CD4-positive, alpha-beta T cell treated with Interleukin-21 for 1 hour (primary cell): ENCODE measurements at regions not wholly inside any gene's neighbourhood (a gene's known extent, or its start where the extent isn't known, plus 50 kb on each side); places are given as distances from the start of the nearest gene placed in this dataset.
"Not testable (repeated sequence)": the region's sequence is repeated elsewhere in the genome, so short reads cannot be mapped to it uniquely, and the experiment has no call there.

Experiments used
- DNase-seq: peaks from one replicate; pipeline ENCODE4 v3.0.0-alpha.2; 2020

DNA sequence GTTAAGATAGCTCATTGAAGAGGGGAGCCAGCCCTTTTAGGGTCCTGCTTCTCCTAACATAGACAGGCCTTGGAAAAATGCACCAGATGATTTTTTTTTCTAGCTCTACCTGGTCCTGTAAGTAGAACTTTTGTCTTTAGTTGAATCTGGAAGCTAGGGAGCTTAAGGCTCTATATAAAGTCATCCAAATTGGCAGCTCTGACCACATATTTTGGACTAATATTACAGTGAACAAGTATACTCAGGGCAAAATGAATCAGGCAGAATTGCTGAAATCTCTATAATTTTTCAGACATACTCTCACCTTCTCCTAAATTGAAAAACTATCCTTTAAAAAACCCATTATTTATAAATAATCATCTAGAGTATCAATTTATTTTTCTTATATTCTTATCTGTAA is 375.6 kb downstream of the OSTF1 start:
- DNase-seq, result no peak

DNA sequence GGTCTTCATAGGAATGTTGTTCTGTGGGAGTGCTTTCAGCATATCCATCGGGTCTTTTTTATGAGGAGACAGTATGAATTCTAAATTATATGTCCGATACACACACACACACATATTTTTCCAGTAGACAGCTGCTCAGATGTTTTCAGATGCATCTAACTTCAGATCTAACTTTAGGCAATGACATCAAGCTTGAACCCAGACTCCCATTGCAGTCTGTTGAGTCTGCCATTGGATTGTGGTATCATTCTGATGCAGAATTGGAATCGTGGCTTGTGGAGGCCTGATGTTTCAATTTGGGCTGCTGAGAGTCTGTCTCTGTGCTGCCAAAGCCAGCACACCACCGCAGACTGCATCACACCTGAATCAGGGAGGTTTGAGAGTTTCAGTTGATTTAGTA is 376.4 kb downstream of the OSTF1 start:
- no peak for DNase-seq

DNA sequence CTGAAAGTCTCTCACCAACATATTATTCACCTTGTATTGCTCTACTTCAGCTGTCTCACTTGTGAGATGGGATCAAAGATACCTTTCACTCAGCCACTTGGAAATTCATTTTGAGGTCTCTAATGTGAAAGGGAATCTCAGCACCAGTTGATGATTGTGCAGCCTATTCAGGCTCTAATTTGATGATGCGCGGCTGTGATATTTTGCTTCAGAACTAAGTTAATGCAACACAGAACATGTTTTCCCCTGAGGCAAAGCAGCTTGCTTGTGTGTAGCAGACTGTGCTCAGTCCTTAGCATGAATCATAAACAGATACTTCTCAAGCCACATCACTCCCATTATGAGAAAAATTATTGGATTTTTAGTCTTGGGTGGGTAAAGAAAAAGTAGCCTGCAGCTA is 378.8 kb downstream of the OSTF1 start:
- no peak for DNase-seq

DNA sequence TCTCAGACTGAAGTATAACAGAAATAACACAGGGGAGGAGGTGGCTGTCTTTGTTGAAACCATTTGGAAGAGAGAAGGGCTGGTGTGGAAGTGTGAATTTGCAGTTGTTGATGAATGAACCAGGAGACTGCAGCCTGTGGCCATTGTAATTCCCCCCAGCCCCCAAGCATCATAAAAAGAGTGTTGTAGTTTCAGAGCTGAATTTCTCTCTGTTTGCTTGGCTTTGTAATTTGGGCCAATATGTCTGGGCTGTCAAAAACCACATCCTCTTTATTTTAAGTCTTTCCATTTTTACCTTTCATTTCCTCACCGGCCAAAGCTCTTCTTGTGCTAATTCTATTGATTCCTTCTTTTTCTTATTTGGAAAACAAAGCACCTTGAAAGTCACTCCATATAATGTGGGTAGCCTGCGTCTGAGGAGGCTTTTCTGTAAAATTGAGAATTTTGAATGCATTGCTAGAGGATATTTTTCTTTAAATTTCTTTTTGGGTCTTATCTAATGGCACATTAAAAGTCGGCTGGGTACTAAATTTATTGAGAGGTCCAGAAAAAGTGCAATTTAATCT is 383.3 kb downstream of the OSTF1 start:
- no peak for DNase-seq

DNA sequence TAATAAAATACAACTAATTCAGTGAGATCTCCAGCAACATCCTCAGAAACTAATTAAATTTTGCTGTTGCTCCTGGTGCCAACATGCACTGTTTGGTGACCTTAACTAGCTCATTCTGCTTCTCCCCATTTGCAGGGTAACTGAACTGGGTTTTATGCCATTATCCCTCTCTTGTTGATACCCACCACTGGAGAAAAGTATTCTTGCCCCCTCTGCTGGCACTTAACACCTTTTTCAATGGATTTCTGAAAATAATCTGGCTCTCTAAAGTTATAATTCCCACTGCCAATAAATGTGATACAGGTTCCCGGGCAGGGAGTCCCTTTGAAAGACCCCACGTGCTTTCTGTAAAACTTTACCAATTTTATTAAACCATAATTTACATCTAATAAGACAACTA is 394.3 kb downstream of the OSTF1 start:
- no peak for DNase-seq

DNA sequence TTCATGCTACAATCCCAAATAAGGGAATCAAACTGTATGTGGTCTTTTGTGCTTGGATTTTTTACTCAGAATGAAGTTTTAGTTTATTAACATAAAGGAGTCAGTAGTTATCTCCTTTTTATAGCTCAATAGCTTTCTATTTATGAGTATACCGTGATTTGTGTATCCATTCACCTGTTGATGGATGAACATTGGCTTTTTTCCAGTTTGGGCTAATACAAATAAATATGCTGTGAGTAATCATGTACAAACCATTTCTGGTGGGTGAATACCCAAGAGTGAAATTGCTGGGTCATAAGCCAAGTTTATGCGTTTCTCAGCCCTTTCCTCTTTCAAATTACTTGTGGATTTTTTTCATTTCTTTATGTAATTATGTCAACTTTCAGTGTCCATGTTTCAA is 395.3 kb downstream of the OSTF1 start:
- no peak for DNase-seq

DNA sequence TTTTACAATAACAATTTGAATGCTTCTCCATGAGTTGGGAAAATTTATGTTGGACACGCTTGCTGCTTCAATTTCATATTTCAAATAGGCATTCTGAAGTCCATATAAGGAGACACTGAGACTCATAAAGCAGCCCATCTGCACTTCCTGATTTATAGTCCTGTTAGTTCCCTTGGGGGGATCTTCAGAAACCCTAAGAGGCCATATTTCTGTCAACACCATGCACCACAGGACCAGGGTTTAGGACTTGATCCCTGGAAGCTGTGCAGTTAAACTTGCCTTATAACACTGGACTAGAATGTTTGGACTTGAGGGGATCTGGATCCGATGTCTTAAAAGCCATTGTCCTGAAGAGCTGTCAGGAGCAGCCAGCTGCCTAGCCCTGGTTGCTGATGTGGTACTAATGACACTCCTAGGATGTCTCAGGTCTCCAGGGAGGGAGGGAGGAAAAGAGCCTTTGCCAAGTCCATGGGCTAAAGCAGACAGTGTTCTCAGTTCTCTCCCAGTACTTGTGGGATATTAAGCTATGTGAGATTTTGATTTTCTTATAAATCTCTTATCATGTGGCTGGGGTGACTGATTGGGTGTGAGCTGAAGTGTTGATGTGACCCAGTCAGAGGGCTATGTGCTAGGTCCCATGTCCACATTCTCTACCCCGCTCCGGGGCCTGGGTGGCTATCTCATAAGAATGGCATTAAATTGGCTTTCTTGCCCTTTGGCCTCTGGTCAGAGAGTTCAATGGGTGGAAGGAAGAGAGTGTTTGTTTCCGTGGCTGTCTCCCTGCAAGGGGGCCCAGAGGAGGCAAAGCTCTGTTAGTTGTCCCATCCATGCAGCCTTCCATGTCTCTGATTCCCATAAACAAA is 399.8 kb downstream of the OSTF1 start:
- no peak for DNase-seq

DNA sequence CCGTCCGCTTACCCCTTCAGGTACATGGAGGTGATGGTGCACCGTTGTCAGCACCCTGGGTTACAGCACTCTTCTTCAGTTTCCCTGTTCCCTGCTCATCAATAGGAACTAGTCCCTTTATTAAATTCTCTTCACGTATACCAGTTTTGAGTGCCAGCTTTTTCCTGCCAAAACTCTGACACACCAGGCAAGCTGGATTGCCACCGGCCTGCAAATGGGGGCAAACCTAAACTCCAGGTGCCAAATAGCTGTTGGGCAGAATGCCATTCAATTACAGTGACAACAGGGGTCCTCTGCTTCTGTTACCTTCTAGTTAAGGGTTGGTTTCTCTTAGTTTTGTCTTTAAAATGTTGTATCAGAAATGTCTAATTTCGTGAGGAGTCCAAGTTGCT is 400.4 kb downstream of the OSTF1 start:
- DNase-seq, result no peak

DNA sequence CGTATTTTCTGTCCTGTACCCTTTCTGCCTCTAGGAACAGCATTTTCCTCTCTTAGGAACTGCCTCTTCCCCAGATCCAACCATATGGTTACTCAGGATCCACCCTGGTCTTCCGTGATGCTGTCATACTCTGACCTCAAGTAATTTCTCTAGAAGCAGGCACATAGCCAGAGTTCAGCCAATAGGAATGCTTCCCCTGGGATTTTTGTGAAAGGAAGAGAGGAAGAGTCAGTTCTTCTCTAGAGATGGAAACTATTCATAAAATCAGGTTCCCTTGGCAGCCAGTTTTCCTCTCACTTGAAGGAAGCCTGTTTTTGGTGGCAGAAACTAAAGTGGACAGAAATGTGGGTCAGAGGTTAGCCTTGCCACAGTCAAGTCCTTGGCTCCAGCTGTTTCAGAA is 400.1 kb upstream of the PCSK5 start:
- DNase-seq, result no peak

DNA sequence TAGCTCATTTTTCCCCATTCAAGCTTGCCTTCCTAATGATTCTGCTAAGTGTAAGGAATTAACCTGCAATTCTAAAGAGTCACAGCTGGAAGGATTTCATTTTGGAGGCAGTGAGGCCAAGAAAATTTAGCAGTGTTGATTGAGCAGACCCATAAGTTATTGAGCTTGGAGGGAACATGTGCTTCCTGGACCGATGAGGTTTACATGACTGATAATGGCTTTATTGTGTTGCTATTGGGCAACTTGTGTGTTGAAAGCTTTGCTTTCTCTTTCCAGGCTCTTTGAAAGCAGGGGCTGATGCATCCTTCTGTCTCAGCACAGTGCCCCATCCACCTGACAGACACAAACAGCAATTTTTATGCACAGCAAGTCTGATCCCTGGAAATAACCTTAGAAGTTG is 398.9 kb upstream of the PCSK5 start:
- no peak for DNase-seq

DNA sequence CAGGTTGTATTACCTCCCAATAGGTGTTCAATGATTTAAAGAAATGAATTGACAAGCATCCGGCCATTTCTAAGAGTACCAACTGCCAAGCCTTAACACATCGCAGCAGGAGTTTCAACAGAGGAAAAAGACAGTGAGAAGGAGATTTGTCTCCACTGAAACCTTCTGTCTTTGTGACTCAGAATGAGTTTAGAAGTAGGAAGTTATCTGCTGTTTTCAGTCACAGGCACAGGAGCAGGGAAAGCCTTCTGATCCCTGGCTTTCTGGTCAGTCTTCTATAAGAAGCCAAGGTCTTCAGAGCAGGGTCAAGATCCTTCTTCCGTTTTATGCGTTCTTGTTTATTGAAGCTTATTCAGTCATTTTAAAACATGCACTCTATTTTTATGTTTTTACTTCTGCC is 390.7 kb upstream of the PCSK5 start:
- no peak for DNase-seq

DNA sequence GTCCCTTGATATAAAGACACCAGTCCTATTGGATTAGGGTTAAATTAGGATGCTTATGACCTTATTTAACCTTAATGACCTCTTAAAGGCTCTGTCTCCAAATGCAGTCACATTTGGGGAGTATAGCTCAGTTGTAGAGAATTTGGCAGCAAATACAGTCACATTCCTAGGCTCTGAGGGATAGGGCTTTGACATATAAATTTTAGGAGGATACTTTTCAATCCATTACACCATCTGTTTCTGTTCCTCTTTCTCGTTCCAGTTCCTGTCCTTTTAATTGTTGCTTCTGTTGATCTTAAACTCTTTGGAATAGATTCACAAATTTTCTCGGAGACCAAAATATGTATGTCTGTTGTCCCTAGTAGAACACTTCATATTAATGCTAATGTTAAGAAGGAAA is 390.0 kb upstream of the PCSK5 start:
- DNase-seq, result no peak

DNA sequence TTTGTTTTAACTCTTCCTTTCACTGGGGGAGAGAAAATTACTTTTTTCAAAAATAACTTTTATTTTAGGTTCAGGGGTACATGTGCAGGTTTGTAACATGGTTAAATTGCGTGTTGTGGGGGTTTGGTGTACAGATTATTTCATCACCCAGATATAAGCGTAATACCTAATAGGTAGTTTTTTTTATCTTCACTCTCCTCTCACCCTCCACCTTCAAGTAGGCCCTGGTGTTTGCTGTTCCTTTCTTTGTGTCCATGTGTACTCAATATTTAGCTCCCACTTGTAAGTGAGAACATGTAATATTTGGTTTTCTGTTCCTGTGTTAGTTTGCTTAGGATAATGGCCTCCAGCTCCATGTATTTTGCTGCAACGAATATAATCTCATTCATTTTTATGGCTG is 389.5 kb upstream of the PCSK5 start:
- not testable (repeated sequence) for DNase-seq

DNA sequence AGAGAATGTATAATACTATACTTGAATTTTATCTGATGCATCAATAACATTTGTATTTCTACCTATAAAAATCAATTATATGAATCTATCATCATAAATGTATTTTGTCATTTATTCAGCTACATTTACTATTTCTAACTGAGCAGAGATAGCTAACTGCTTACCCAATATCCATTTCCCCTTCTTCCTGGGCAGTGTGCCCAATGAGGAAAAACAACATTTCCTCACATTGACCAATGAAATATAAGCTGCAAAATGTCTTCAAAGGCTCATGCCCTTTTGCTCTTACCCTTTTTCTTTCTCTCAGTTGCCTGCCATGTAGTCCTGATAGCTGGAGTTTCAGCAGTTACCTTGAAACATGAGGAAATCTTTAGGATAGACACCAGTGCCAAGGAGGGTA is 385.8 kb upstream of the PCSK5 start:
- no peak for DNase-seq

DNA sequence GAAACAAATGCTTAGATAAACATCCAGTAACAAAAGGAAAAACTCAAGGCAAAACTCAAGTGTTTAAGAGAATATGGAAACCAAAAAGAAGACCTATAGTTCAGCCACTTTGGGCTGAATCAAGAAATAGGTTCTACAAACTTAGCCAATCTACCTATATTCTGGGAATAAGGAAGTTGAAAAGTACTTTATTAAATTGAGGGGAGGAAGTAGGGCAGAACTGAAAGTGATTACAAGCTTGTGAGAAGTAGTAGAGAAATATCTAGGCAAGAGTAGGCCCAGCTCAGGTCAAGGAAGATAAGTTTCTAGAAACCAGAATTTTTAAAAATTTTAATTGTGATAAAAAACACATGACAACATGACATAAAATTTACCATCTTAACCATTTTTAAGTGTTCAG is 384.8 kb upstream of the PCSK5 start:
- no peak for DNase-seq

DNA sequence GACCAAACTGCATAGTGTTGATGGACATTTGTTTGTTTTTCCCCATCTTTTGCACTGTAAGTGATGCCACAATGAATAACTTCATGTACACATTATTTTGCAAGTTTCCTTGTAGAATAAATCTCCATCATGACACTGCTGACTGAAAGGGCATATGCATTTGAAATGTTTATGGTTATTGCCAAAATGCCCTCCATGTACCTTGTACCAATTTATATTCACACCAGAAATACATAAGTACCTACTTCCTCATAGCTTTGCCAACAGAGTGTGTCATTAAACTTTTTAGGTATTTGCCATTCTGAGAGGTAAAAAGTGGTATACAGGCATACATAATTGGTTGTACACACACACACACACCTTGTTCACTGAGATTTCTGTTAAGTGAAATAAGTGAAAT is 361.0 kb upstream of the PCSK5 start:
- no peak for DNase-seq

DNA sequence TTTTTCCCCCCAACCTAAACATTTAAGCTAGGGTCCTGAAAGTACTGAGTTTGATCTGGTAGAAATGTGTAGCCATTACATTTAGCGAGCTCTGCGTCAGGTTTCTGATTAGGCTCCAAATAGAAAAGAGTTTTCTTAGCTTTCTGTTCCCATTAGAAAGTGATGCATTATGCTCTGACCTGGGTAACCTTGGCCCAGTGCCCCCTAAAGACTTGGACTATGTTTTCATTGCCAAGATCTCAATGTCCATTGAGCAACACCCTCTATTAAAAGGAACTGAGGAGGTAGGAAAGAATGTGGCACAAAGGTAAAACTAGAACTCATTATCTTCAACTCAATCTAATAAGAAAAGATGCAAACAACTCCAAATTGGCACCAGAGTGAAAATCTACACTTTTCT is 358.9 kb upstream of the PCSK5 start:
- no peak for DNase-seq

DNA sequence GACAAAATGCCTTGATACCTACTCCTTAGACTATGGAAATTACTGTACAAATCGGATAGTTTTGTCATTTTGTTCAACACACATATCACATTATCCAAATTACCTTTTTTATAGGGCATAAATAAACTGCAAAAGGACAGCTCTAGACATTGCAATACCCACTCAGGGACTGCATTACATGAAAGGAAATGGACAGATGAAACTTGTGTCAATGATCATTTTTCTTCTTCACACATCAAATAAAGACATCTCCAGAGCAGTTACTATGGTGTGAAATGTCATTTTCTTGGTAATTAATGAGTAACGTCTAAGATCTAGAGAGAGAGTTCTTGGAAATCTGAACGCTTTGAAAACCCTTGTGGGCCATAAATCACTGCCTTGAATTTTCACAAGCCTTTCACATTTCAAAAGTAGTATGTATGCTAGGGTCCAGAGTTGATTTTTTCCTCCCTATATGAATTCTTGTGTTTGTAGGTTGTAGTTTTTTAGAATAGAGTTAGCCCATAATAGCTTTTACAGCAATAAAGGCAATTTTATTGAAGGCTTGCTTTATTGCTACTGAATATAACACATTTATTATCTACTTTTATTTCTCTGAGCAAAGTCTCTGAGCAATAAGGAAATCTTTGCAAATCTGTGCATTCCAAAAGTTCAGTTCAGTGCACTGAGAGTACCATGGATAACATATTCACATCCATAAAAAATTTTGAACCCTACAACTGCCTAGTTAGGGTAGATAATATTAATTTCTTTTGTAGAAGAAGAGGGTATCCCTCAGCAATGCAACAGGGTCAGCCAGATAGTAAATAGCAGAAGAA is 358.0 kb upstream of the PCSK5 start:
- DNase-seq, result no peak

DNA sequence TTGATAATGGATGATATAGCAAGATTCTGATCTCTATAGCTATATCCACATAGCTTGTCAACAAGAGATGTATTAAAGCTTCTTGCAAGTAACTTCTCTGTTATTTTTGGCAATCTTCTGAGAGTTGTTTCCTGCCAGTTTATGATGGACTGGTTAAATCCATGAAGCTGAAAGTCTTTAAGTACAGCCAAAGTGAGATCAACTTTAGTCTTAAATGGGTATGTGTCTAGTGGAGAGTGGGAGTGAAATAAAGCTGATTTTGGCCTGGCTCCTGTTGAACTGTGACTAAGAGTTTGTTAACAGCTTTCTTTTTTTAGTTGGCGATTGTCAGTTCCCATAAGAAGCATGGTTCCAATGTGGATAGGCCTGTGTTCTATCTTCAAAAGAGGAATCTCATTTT is 350.9 kb upstream of the PCSK5 start:
- DNase-seq, result no peak

DNA sequence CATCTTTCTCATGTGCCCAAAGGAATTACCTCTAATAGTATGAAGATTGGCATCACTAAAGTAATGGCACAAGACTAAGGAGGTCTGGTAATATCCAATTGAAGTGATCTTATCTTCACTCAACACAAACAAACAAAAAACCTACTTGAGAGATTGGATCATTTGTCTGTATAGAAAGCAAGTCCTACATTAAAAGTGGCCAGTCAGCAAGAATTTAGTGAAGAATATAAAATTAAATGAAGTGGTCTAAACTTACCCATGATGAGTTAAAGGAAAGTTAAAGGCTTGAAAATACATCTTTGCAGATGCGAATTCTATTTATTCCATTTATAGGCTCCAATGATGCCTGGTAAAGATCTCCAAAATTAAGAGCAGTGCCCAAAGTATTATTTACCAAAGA is 350.3 kb upstream of the PCSK5 start:
- no peak for DNase-seq

DNA sequence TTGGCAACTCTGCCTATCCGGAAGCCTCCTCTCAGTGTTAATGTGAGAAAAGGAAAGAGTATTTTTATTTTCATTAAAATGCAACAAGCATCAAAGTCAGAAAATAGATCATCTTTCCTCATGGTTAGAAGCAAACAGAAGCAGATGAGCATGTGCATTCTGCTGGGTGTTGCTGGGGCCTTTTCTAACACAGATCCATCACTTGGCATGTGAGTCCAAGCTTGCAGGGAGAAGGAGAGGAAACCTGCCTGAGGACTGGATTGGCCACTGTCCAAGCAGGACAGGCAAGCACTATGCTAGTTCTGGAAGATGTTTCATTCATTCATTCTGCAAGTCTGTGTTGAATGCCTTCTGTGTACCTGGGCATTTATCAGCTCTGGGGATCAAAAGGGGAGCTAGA is 348.7 kb upstream of the PCSK5 start:
- no peak for DNase-seq

DNA sequence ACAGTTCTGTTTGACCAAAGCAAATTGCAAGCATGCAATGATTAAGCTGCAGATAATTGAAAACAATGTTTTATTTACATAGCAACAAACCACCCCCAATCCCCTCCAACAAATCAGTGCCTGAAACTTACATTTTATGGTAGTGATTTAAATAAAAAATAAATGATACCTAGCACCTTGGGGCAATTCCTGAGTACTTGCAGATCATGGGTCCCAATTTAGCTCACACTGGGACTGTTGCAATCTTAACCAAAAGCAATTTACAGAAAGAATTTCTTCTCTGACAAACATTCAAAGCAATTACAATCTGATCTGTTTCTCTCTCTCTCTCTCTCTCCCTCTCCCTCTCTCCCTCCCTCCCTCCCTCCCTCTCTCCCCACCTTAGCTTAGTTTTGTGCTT is 345.7 kb upstream of the PCSK5 start:
- no peak for DNase-seq

DNA sequence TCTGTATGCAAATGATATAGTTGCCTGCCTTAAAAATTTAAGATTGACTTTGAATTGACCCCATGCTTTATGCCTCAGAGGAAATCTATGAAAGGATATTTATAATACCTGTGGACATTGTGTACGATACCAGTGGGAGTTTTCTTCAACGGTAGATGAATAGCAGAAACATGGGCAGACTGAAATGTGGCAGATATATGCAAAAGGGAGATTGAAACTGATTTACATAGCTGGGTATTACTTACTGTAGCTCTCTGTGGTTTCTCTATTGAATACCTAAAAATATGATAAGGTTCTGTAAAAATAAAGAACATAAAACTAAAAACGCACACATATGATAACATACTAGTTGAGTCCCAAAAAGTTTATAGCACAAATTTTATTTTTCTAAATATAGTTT is 345.2 kb upstream of the PCSK5 start:
- DNase-seq, result no peak

DNA sequence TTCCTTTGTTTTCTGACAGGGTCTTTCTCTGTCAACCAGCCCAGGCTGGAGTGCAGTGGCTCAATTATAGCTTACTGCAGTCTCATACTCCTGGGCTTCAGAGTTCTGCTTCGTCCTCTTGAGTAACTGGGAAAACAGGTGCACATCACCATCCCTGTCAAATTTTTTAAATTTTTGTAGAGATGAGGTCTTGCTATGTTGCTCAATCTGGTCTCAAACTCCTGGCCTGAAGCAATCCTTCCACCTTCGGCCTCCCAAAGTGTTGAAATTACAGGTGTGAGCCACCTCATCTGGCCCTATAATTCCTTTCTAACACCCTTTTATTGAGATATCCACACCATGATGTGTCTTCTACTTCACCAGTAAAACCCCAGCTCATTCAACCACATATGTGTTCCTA is 341.6 kb upstream of the PCSK5 start:
- no peak for DNase-seq
